ENCODE measurements at regions not wholly inside any gene's neighbourhood (a gene's known extent, or its start where the extent isn't known, plus 50 kb on each side); places are given as distances from the start of the nearest gene placed in this dataset.

DNA sequence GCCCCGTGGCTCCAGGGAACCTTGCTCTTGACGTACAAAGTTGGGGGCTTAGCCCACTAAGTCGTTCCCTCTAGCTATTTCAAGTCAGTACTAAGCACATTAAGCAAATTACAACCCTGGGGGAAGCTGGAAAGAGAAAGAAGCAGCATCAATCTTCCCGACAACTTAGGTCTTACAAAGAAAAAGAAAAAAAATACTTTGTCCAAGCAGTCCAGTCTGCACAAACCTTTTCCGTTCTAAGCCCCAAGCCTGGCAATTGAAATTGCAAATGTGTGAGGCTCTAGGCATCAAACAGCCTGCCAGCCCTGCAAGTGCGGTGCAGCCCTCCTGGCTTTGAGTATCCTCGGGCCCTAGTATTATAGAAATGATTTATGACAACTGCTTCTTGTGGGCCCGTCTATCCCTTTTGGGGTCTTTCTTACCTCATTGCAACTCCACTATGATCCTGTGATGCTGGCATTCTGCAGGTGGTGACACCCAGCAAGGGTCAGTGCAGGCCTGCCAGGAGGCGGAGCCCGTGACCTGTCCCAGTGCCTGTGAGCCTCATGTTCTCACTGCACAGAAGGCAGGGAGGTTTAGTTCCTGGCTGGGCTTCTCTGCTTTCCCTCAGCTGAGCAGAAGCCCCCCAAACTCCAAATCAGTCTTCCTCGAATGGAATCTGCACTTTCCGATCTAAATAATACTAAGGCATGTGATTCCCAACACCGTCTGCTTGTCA, 232.3 kb upstream of the IRX2 start:
- Mint-ChIP-seq H3K4me1 (peaks cover under 1% of the 10 kb centered on the region; the same call in 1 of the 2 replicates), H3K27me3 (ENCODE audit: low read depth) (no peaks in the 10 kb centered on the region), H3K4me3 (no peak overlapping the region), H3K36me3 (no peaks in the 10 kb centered on the region), H3K27ac (no peak overlapping the region), H3K9me3 (peaks cover 8% of the 10 kb centered on the region)
- POLR2A ChIA-PET = no interaction called here
- ATAC-seq (no peak), DNase-seq (ENCODE audit: low spot score) (no peak)
- CTCF ChIA-PET = no interaction called here
- TF ChIP-seq JAZF1 (CRISPR knock-in tag; IDR thresholded peaks at IDR 0.05) (no peak), NR3C1 (CRISPR knock-in tag; conservative IDR thresholded peaks at IDR 0.05; ENCODE audit: low read depth) (no peak), ZNF317 (CRISPR knock-in tag; IDR thresholded peaks at IDR 0.05; ENCODE audit: borderline replicate concordance, low read depth) (no peak), ZNF121 (CRISPR knock-in tag; IDR thresholded peaks at IDR 0.05) (no peak), EMX1 (CRISPR knock-in tag; IDR thresholded peaks at IDR 0.05) (no peak), ZNF232 (CRISPR knock-in tag; IDR thresholded peaks at IDR 0.05) (no peak), ZNF219 (CRISPR knock-in tag; IDR thresholded peaks at IDR 0.05; ENCODE audit: borderline replicate concordance) (no peak), KAT7 (CRISPR knock-in tag; IDR thresholded peaks at IDR 0.05; ENCODE audit: borderline replicate concordance) (no peak), NR1H2 (CRISPR knock-in tag; IDR thresholded peaks at IDR 0.05) (no peak), NFYB (CRISPR knock-in tag; conservative IDR thresholded peaks at IDR 0.05; ENCODE audit: low read depth) (no peak), NR2C2 (CRISPR knock-in tag; IDR thresholded peaks at IDR 0.05) (no peak), SMAD3 (CRISPR knock-in tag; IDR thresholded peaks at IDR 0.05; ENCODE audit: borderline replicate concordance) (no peak)
- TF ChIP-seq, protein P1, sequence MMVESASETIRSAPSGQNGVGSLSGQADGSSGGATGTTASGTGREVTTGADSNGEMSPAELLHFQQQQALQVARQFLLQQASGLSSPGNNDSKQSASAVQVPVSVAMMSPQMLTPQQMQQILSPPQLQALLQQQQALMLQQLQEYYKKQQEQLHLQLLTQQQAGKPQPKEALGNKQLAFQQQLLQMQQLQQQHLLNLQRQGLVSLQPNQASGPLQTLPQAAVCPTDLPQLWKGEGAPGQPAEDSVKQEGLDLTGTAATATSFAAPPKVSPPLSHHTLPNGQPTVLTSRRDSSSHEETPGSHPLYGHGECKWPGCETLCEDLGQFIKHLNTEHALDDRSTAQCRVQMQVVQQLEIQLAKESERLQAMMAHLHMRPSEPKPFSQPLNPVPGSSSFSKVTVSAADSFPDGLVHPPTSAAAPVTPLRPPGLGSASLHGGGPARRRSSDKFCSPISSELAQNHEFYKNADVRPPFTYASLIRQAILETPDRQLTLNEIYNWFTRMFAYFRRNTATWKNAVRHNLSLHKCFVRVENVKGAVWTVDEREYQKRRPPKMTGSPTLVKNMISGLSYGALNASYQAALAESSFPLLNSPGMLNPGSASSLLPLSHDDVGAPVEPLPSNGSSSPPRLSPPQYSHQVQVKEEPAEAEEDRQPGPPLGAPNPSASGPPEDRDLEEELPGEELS (CRISPR knock-in tag; IDR thresholded peaks at IDR 0.05) = no peak
- TF ChIP-seq, protein P2, sequence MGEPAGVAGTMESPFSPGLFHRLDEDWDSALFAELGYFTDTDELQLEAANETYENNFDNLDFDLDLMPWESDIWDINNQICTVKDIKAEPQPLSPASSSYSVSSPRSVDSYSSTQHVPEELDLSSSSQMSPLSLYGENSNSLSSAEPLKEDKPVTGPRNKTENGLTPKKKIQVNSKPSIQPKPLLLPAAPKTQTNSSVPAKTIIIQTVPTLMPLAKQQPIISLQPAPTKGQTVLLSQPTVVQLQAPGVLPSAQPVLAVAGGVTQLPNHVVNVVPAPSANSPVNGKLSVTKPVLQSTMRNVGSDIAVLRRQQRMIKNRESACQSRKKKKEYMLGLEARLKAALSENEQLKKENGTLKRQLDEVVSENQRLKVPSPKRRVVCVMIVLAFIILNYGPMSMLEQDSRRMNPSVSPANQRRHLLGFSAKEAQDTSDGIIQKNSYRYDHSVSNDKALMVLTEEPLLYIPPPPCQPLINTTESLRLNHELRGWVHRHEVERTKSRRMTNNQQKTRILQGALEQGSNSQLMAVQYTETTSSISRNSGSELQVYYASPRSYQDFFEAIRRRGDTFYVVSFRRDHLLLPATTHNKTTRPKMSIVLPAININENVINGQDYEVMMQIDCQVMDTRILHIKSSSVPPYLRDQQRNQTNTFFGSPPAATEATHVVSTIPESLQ (CRISPR knock-in tag; IDR thresholded peaks at IDR 0.05) = no peak
- TF ChIP-seq, protein P3, sequence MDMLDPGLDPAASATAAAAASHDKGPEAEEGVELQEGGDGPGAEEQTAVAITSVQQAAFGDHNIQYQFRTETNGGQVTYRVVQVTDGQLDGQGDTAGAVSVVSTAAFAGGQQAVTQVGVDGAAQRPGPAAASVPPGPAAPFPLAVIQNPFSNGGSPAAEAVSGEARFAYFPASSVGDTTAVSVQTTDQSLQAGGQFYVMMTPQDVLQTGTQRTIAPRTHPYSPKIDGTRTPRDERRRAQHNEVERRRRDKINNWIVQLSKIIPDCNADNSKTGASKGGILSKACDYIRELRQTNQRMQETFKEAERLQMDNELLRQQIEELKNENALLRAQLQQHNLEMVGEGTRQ (CRISPR knock-in tag; IDR thresholded peaks at IDR 0.05) = no peak
- TF ChIP-seq, protein P4, sequence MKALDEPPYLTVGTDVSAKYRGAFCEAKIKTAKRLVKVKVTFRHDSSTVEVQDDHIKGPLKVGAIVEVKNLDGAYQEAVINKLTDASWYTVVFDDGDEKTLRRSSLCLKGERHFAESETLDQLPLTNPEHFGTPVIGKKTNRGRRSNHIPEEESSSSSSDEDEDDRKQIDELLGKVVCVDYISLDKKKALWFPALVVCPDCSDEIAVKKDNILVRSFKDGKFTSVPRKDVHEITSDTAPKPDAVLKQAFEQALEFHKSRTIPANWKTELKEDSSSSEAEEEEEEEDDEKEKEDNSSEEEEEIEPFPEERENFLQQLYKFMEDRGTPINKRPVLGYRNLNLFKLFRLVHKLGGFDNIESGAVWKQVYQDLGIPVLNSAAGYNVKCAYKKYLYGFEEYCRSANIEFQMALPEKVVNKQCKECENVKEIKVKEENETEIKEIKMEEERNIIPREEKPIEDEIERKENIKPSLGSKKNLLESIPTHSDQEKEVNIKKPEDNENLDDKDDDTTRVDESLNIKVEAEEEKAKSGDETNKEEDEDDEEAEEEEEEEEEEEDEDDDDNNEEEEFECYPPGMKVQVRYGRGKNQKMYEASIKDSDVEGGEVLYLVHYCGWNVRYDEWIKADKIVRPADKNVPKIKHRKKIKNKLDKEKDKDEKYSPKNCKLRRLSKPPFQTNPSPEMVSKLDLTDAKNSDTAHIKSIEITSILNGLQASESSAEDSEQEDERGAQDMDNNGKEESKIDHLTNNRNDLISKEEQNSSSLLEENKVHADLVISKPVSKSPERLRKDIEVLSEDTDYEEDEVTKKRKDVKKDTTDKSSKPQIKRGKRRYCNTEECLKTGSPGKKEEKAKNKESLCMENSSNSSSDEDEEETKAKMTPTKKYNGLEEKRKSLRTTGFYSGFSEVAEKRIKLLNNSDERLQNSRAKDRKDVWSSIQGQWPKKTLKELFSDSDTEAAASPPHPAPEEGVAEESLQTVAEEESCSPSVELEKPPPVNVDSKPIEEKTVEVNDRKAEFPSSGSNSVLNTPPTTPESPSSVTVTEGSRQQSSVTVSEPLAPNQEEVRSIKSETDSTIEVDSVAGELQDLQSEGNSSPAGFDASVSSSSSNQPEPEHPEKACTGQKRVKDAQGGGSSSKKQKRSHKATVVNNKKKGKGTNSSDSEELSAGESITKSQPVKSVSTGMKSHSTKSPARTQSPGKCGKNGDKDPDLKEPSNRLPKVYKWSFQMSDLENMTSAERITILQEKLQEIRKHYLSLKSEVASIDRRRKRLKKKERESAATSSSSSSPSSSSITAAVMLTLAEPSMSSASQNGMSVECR (CRISPR knock-in tag; IDR thresholded peaks at IDR 0.05; ENCODE audit: borderline replicate concordance) = no peak
- TF ChIP-seq, protein P5, sequence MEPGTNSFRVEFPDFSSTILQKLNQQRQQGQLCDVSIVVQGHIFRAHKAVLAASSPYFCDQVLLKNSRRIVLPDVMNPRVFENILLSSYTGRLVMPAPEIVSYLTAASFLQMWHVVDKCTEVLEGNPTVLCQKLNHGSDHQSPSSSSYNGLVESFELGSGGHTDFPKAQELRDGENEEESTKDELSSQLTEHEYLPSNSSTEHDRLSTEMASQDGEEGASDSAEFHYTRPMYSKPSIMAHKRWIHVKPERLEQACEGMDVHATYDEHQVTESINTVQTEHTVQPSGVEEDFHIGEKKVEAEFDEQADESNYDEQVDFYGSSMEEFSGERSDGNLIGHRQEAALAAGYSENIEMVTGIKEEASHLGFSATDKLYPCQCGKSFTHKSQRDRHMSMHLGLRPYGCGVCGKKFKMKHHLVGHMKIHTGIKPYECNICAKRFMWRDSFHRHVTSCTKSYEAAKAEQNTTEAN (CRISPR knock-in tag; IDR thresholded peaks at IDR 0.05) = no peak
- TF ChIP-seq, protein P6, sequence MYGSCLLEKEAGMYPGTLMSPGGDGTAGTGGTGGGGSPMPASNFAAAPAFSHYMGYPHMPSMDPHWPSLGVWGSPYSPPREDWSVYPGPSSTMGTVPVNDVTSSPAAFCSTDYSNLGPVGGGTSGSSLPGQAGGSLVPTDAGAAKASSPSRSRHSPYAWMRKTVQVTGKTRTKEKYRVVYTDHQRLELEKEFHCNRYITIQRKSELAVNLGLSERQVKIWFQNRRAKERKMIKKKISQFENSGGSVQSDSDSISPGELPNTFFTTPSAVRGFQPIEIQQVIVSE (CRISPR knock-in tag; IDR thresholded peaks at IDR 0.05; ENCODE audit: borderline replicate concordance) = no peak

All from WTC11 (cell line).